GM21423 (cell line): ENCODE measurements at regions not wholly inside any gene's neighbourhood (a gene's known extent, or its start where the extent isn't known, plus 50 kb on each side); places are given as distances from the start of the nearest gene placed in this dataset.
"Not testable (repeated sequence)": the region's sequence is repeated elsewhere in the genome, so short reads cannot be mapped to it uniquely, and the experiment has no call there.

Experiments used
- ATAC-seq: cut with Tn5 transposase; IDR thresholded peaks from one replicate; pipeline ENCODE4 v1.9.1; 2021; ENCODE audit warnings: mild to moderate bottlenecking, moderate library complexity; ENCODE audit not compliant: unreplicated experiment

DNA sequence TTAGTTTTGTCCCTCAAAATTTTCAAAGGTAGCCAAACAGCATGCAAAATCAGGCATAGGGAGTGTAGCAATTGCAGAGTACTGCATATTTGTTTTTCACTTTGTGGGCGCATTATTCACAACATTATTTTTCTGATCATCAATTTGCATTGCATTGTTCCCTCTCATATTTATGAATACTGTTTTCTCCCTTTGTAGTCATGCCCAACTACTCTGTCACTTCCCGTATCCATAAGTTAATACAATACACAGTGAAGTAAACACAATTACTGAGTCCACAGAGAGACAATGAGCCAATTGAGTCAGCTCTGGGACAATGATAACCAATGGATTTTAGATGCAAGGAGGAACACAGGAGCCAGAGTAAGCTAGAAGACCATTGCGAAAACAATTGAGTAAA lies 944.0 kb upstream of the ADGRL4 start:
- no peak for ATAC-seq

DNA sequence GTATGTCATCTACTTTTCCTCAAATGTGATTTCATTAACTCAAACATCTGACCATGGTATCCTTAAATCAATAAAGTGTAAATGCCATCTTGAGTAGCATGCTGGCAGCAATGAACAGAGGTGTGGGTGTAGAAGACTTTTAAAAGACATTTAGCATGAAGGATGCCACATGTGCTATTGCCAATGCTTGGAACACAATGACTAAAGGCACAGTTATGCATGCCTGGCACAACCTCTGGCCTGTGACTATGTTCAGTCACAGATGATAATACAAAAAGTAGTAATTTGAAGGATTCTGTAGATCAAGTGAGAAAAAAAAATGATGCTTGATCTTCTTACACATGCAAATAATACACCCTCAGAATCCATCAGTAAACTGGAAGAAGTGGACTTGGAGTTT lies 938.9 kb upstream of the ADGRL4 start:
- no peak for ATAC-seq

GRCh38 chr1:79929356-79929755 lies 922.8 kb upstream of the ADGRL4 start:
- no peak for ATAC-seq

DNA sequence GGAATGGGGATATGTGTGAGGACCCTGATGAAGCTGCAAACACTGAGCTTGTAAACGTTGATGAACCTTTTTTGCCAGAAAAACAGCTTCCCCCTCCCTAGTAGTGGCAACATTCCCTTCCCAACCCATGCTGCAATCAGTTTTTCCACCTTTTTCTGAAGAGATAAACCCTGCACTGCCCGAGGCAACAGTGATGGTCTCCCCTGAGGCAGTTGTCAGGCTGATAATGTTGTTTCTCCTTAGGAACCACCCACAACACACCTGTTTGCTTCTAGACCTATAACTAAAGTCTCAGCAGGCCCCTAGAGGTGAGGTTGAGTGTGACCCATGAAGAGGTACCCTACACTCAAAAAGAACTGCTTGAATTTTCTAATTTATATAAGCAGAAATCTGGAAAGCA lies 922.4 kb upstream of the ADGRL4 start:
- ATAC-seq: no peak

GRCh38 chr1:79920960-79921669 lies 914.6 kb upstream of the ADGRL4 start:
- no peak for ATAC-seq

DNA sequence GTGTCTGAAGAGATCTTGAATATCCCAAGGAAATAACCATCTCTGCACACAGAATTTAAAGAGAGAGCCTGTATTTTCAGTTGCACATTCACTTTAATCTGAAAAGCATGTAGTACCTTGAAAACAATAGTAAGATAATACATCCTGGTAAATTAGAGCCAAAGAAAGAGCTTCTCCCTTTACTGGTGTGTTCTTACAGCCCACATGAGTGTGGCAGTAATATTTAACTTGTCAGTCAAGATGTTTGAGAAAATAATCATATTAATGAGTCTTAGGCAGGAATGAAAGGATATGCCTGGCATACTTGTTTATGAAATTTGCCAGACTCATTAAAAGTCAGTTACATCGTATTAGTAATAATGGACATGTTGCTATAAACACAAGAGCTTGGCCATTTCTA lies 908.4 kb upstream of the ADGRL4 start:
- ATAC-seq: no peak

DNA sequence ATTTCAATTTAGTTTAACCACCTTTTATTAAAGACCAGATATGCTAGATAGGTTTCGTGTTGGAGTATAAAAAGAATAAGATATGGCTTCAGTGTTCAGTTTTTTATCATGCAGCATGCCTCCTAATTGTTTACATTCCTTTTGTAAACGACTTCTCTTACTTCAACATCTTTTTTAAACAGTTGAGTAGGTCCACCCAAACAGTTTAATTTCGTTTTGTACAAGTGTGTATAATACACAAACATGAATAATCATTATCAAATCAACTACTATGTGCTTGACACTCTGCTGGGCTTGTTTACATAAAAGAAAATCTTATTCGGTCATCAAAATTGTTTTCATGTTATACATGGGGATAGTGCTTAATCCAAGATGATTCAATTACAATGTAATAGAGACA lies 906.3 kb upstream of the ADGRL4 start:
- no peak for ATAC-seq

DNA sequence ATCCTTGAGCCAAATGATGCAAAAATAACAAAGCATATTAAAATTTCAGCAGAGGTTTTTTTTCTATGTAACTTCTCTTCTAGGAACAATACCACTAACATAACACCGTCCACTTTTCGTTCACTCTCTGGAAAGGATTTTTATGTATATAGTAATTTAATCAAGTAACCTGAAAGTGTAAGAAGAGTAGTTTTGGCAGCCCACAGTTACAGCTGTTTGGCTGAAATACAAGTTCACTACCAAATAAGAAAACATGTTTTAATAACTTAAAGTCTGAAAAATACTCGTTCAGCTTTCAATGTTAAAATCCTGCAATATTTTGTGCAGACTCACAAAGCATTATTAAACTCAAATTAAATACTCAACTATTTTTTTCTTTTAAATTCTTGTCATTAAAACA lies 896.8 kb upstream of the ADGRL4 start:
- no peak for ATAC-seq

GRCh38 chr1:79902418-79902817 lies 895.9 kb upstream of the ADGRL4 start:
- no peak for ATAC-seq

DNA sequence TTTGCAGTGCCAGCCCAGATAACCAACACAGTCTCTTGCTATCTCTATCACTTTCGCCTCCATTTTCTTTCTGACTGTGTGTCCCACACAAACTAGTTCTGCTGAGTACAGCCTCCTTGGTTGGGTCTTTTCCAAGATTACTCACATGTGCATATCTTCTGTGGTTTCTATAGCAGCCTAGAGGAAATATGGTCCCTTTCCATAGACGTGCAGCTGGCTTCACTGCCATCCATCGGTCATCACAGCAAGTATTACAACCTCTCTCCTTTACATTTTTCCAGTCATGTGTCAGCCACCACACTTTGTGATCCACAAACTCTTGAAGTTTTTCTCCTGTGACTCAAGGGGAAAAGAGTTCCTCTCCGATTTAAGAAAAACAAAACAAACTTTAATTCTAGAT lies 893.4 kb upstream of the ADGRL4 start:
- no peak for ATAC-seq

DNA sequence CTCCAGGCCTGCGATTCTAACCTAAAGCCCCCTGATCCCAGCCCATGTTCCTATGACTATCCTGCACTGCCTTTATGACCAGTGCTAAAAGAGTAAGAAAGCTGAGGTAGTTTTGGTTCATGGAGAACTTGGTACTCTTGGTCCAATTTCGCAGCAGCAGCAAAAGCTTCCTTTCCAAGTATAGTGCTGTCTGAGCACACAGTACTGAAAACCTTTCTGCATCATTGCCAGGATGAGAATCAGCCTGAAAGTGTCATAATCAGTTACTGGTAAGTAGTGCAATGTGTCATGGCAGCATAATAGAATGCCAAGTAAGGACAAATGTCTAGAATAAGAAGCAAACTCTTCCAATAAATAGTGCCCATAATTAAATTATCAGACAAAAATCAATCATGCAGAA lies 889.6 kb upstream of the ADGRL4 start:
- ATAC-seq: no peak

DNA sequence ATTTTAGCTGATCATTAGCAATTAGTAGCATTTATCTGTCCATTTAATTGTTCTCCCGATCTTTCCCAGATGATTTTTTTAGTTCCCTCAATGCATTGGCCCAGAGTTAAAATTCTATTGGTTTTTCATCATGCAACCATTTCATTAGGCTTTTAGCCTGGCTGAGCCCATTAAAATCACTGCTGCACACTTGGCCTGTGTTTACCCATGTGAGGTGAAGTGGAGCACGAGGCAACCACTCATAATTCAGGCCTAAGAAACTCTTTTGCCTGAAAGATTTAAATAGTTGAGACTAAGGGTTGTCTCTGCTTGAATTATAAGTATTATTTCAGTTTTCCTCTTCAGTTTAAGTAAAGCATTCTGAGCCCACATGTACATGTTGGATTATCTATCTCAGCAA lies 889.0 kb upstream of the ADGRL4 start:
- ATAC-seq: no peak

- ATAC-seq: not testable (repeated sequence)
Observed at GRCh38 chr1:79894129-79894528, 887.6 kb upstream of the ADGRL4 start.

GRCh38 chr1:79887059-79887458 lies 880.5 kb upstream of the ADGRL4 start:
- no peak for ATAC-seq

DNA sequence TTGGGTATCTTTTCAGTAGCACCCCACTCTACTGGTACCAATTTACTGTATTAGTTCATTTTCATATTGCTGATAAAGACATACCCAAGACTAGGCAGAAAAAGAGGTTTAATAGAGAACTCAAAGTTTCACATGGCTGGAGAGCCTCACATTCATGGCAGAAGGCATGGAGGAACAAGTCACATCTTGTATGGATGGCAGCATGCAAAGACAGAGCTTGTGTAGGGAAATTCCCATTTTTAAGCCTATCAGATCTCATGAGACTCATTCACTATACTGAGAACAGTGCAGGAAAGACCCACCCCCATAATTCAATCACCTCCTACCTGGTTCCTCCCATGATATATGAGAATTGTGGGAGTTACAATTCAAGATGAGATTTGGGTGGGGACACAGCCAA lies 878.6 kb upstream of the ADGRL4 start:
- no peak for ATAC-seq

DNA sequence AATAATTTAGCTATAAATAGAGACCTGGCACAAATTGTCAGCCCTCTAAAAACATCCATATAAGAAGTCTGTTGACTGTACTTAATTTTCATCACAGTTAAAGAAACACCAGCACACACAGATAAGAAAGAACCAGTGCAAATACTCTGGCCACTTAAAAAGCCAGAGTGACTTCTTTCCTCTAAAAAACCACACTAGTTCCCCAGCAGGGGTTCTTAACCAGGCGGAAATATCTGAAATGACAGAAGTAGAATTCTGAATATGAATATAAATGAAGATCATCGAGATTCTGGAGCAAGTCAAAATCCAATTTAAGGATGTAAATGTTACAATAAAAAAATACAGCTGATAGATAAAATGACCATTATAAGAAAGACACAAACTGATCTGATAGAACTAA lies 870.6 kb upstream of the ADGRL4 start:
- no peak for ATAC-seq

DNA sequence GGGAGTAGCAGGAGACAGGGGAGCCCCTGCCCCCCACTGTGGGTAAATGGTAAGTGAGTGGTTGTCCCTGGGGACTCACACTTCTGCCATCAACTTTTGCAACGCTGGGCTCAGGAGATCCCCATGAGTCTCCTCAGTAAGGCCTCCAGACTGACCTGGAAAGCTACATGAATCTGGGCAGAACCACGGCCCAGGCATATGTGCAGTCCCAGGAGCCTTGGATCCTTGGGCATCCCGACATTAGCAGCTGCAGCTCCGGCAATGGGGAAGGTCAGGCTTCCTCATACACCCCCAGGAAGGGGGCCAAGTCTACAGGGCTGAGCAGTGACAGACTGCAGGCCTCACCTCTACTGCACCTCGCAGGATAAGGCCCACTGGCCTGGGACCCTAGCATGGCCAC lies 868.7 kb upstream of the ADGRL4 start:
- ATAC-seq: no peak

DNA sequence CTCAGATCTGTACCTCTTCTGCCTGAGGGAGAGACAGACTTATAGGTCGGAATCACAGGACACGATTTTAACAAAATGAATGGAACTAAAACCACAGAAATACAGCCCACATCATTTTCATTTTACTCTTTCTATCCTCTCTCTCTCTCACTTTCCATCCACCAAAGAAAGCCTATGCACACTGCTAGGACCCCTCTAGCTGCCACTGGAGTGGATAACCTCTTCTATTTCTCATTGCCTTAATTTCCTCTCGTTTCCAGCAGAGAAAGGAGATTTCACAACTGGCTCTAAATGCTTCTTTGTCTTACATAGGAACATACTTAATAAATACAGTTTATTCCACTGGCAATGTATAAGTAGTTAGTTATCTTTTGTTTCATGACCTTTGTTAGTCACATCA lies 867.8 kb upstream of the ADGRL4 start:
- no peak for ATAC-seq

- ATAC-seq: no peak
Observed at GRCh38 chr1:79859212-79859948, 852.9 kb upstream of the ADGRL4 start.

DNA sequence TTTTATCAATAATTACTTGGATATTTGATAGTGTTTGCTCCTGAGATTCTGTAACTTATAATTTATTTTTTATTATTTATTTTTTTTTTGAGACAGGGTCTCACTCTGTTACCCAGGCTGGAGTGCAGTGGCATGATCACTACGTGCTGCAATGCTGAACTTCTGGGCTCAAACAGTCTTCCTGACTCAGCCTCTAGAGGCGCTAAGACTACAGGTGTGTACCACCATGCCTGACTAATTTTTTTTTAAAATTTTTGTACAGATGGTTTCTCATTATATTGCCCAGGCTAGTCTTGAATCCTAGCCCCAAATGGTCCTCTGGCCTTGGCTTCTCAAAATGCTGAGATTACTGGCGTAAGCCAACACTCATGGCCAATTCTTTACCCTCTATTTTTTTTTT lies 845.5 kb upstream of the ADGRL4 start:
- no peak for ATAC-seq

- no peak for ATAC-seq
Observed at GRCh38 chr1:79849388-79849787, 842.9 kb upstream of the ADGRL4 start.

DNA sequence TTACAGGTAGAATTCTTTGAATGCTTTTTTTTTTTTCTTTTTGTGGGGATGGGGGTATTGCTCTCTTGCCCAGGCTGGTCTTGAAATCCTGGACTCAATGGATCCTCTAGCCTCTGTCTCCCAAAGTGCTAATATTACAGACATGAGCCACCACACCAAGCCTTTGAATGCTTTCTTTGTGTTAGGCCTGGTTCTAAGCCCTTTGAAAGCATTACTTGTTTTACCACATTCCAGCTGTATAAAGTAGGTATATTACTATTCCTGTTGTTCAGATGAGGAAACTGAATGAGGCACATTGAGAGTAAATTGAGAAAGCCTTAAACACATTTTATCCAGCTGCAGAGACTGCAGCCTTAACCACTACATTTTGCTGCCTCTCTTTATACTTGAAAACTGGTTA lies 841.8 kb upstream of the ADGRL4 start:
- no peak for ATAC-seq

- no peak for ATAC-seq
Observed at GRCh38 chr1:79847700-79848099, 841.2 kb upstream of the ADGRL4 start.
